ENCODE measurements at regions not wholly inside any gene's neighbourhood (a gene's known extent, or its start where the extent isn't known, plus 50 kb on each side); places are given as distances from the start of the nearest gene placed in this dataset.
A peak's percentile ranks its signal among the peaks of the same experiment; 100 is the strongest.

DNA sequence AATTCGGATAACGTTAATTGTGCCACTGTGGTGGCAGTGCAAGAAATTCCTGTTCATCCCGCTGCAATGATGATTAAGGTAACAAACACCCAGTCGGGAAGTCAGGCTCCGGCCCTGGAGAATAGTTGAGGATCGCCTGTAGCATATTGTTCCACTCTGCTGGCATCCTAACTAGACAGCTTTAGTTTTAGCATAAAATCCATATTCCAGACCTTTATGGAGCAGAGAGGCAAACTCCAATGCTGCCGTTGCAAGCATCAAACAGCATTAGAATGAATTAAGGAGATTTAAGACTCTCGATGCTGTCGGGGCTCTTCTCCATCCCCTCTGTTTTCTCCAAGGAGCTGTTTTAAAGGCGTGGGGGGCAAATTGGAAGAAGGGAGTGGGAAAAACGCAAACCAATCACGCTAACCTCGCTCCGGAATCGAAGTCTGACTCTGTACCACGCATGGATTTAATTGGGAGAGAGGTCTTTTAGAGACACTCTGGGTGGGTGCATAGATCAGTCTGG lies 660.4 kb downstream of the VRK1 start:
- no peak for DNase-seq

DNA sequence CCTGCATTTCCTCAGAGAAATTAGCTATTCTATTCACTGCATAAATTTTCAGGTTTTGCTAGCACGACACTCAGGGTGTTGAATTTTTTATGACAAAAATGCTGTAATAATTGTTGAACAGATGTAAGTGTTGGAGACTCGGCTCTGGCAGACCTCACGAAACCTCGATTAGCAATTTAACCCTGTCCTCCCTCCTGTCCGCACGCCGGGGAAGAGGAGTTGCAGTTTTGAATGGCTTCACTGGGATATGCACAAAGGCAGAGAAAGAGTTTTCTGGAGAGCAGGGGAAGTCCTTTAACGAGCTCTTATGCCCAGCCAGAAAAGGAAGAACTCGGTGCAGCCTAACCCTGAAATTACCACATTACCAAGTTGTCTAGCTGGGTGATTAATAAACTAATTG lies 661.1 kb downstream of the VRK1 start:
- no peak for DNase-seq

DNA sequence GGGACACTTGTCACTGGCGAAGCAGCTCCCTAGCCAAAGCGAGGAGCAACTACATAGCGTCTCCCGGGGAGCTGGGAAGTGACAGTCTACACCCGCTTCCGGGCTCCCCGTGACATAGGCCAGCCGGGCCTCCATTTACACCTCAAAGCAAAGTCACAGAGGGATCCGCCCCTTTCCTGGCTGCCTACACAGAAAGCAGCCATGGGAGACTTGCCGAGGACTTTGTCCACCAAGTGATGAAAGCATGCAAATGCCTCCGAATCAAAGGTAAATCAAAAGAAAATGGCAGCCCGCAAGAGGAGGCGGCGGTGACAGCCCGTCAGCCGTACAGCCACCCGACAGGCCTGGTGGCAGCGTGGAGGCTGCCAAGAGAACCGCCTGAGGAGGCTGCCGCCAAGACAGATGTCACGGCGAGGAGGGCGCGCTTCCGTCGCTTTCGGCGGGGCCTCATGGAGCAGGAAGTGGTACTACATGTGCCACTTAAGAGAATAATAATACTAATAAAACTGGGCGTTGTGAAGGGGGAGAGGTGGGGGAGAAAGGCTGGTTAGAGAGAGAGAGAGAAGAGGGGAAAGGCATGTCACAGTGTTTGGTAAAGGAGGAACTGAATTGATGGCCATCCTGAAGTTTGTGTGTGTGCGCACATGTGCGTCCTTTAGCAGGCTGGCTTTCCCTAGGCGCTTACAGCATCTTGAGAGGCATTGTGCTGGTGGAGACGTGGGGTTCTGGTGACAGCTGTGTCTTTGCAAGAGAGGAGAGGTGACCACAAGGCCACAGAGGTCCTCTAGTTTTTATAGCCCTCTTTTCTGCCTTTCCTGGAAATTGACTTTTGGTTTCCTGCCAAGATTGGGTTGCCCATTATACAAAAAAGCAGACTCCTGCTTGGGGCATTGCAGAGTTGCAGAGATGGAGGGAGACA lies 661.7 kb downstream of the VRK1 start:
- peak; percentile 16 for DNase-seq

DNA sequence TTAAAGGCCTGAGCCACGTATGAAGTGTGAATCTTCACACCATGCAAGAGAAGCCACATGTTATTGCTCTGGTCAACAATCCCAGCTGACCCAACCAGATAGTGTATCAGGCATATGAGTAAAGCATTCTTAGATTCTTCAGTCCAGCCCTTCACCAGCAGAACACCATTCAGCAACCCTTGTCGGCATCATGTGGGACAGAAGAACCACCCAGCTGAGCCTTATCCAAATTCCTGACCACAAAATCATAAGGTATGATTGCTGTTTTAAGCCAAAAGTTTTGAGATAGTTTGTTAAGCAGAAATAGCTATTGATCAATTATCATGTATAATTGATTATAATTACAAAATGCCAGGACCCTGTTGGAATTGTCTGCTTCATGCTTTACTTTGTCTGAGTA lies 664.9 kb downstream of the VRK1 start:
- DNase-seq = no peak

DNA sequence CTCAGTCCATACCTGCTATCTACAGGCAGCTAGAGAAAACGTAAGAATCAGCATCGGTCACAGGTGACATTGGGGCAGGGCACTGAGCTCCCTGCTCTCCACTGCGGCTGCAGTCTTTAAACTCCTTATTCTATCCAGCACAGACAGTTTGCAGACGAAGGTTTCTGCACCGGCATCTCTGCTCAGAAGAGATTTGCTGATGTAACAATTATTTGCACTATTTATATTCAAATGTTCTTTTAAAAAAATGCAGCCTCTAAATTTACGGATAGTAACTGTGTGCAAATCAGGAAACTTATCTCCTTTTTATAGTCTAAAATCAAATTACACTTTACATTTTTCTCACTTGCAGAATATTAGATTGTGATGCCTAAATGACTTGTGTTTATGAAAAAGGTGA lies 671.0 kb downstream of the VRK1 start:
- no peak for DNase-seq

DNA sequence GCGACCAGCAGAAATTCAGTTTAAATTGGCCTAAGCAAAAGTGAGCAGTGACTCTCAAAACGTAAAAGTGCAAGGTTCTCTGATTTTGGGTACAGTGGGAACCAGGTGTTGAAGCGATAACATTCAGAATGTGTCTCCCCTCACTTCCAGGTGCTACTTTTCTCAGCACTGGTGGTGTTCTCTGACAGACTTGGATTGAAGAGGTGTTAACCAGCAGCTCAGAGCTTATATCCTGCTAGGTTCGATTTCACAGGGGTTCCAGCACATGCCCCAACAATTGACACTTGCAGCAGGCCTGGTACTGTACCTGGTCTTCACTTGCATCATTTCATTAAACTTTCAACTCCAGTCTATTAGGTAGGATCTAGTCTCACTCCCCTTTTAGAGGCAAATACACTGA lies 680.2 kb downstream of the VRK1 start:
- no peak for DNase-seq

DNA sequence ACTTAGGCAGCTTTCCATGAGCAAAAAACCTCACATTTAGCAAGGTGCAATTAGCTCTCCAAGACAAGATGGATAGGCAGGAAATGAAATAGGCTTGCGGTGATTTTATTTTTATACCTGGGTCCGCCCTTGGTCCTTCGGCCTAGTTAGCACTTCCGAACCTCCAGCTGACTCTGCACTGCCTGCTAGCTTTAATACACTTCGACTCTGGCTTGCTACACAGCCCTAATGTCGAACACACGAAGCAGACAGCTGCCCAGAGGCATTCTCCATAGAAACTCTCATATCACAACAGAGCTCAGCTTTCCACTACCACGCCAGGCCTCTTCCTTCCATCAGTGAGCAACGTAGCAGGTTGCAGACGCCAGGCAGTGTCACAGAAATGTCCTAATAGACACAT lies 688.0 kb downstream of the VRK1 start:
- no peak for DNase-seq

DNA sequence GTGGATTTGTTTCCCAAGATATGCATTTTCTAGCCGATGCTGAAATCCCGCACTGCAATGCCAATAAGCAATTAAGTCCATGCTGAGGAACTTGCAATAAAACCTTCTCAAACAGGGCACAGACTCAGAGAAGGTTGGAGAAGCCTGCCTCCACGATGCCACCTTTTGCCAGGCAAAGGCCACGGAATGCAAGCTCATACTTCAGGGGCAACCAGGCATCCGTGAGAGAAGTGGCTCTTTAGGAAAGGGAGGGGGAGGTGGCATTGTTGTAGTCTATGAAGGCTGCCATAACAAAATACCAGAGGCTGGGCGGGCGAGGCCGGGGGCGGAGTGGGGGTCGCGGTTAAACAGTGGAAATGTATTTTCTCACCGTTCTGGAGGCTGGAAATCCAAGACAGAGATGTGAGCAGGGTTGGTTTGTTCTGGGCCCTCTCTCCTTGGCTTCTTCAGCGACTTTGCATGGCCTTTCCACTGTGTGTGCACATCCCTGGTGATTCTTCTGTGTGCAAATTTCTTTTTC lies 689.5 kb downstream of the VRK1 start:
- DNase-seq = no peak

DNA sequence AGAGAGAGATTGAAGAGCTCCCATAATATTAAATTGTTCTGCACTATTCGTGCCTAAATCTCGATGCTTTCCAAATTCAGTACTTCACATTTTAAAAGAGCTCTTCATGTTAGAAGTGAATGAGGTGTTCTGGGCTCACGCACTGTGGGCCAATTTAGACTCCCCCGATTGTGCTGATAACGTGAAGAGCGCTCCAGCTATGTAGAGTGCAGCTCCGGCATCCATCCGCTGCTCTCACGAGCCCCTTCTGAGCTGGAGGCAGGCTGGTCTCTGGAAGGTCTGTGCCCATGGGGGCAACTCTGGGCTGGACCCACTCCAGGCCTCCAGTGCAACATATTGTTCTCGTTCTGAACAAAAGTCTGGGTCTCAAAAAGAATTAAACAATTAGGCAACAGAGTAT lies 692.6 kb downstream of the VRK1 start:
- no peak for DNase-seq

DNA sequence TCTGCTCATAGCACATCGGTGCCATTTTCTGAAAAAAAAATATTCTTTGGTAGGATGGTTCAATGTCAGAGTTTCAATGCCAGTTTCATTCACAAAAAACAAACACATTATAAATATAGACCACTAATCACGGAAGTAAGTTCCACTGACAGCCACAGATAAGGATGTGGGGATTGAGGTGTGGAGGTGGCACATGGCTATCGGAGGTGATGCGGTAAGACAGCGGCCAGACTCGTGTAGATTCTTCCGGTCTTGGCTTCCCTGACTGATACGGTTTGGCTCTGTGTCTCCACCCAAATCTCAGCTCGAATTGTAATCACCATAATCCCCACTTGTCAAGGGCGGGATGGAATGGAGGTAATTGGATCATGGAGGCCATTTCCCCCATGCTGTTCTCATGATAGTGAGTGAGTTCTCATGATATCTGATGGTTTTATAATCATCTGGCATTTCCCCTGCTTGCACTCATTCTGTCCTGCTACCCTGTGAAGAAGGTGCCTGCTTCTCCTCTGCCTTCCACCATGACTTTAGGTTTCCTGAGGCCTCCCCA lies 693.4 kb downstream of the VRK1 start:
- no peak for DNase-seq

DNA sequence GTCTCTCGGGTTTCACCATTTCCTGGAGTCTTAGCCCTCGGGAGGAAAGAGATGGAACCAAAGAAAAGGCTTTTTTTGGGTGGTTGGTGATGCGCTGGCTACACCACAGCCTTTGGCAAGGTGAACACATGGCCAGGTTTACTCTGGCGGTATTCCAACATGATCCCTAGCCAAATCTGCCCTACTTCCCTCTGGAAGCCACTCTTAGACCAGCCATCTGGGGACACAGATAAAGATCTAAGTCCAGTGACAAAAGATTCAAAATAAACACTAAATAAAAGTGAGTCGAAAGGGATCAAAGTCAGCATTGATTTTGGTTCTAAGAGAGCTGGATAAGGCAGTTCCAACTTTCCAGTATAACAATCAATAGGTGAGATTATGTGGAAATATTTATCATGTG lies 694.5 kb downstream of the VRK1 start:
- no peak for DNase-seq

DNA sequence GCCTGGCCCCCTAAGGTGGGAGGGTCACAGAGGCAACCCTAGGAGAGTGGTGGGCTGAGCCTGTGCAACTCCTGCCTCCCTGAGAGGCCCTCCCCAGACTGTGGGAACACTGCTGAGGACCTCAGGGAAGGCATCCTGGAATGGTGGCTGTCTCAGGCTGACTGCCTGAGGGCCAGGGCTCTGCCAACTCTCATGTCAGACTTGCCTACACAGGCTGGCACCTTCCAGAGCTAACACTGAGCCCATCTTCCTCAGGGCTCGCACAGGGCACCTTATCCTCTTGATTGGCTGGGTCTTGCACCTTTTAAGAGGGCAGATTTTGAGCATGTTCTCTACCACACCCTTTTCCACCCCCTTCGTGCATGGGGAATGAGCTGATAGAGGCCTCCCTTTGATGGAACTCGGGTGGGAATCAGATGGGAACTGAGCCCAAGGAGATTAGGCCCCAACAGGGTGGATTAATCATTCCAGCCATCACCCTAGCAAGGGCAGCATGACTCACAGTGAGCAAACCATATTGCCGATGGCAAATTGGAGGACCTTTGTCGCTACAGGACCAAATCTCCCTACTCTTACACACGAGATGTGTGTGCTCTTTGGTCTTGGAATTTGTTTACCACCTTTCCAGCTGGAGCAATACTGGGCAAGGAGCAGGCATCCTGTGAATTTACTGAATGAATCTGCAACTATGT lies 702.8 kb downstream of the VRK1 start:
- DNase-seq = no peak

DNA sequence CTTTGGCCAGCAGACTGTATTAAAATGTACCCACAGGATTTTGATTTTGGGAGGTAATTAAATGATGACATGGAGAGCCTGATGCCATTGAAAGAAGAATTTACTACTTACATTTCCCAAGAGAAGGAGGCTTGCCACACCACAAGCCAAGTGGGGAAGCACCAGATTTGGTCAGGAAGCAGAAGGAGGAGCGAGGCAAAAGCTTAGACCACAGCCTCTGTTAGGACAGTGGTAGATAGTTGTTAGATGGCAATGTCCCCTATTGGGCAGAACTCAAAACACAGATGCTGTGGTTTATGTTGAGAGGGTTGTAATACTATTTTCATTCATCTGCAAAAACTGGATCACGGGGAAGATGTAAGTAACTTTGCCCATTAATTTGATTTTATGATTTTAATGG lies 709.4 kb downstream of the VRK1 start:
- DNase-seq = no peak

DNA sequence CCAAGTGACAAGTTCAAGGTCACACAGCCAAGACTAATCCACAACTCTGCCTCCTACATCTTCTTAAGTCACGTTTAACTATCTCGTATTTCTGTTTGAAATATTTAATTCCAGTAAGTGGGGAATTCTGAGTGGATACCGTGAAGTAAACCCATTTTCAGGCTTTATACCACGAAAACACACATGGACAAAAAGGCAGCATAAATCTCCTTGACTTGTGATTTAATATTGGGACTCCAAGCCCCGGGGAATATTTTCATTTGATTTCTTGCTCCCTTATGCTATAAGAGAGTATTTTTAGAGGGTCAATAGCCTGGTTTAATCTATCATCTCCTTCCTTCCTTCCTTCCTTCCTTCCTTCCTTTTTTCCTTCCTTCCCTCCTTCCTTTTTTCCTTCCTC lies 716.7 kb downstream of the VRK1 start:
- no peak for DNase-seq

DNA sequence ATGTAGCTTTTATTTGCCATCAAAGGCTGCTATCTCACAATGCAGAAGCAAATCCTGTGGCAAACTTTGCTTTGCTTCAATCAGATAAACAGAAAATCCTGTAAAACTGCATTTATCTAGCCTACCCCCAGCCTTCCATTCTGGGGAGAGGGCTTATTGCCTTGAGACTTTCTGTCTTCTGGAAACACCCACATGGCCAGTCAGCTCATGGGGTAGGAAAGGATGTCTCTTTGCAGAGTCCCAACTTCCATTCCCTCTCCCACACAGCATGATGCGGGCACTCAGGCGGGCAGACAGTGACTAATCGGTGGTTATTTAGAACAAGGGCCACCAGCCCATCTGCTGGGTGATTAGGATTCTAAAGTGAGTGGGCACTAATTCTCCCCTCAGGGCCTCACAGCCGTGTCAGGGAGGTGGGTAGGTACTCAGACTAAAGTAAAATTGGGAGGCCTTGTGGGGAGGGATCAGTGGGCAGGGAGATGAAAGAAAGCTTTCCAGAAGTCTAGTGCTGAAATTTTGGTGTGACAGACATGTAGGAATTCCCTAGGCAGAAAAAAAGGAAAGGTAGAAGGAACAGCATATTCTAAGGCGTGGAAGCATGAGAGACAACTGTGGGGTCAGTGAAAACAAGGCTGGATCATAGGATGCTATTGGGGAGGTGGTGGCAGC lies 720.5 kb downstream of the VRK1 start:
- no peak for DNase-seq

DNA sequence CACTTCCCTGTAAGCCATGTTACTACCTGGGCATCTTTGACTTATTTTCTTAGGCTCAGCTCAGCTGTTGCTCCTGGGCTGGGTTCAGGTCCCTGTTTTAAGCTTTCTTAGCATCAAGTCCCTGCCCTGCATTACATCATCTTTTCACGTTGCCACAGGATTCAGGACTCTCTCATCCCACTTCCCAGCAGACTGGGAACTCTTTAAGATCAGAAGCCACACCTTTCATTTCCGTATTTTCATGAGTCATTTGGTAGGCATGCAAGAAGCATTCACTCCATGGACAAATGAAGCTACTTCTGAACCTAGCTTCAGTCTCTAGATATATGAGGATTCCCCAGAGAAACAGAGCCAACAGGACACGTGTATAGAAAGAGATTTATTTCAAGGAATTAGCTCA lies 726.8 kb downstream of the VRK1 start:
- DNase-seq = no peak

DNA sequence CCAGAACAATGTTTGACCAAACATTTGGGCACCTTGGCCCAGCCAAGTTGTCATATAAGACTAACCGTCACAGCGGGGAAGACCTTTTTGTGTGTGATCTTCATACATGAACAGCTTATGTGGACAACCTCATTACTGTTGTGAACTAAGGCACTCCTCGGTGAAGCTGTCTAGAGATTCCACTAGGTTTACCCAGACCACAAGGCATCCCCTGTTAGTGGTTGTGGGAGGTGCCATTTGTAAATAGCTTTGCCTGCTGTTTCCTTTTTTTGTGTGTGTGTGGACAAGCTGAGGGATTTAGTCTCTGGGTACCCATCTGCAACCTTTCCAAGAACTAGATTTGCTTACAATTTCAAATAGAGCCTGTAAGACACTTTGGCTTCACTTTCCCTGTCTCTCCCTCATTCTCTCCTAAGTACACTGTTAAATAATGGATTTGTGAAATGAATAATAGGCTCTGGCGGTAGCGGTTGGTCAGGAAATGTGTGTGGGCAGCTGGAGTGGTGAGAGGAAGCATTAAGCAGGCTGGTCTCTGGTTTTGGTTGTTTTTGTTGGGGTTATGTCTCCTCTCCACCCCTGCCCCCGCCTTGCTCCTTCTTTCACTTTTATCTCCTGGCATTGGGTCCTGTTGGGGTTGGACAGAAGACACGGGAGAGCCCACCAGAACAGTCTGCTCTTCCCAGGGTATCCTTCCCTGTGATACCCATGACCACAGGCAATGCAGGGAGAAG lies 727.6 kb downstream of the VRK1 start:
- no peak for DNase-seq

DNA sequence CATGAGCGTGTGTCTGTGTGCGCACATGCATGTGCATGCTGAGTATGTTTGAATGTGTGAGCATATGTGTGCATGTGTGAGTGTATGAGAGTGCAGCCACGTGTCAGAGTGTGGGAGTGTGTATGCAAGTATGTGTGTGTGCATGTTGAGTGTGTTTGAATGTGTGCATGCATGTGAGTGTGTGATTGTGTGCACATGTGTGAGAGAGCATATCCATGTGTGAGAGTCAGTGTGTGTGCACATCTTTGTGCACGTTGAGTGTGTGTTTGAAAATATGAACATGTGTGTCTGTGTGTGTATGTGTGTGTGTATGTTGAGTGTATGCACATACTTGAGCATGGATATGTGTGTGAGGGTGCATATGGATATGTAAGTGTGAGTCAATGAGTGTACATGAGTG lies 730.8 kb downstream of the VRK1 start:
- DNase-seq = no peak

DNA sequence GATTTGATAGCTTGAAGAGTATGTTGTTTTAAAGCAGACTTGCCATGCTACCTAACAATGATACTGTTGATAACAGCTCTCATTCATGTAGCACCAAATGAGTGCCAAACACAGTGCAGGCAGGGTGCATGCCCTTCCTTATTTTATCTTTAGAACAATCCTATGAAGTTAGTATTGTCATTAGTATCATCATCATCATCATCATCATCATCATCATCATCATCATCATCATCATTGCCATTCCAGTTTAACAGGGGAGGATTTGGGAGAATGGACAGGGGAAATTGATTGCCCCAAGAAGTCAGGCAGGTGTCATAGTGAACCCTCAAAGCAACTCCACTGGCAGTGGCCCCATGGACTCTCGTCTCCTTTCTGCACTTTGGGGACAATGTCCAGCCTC lies 734.9 kb downstream of the VRK1 start:
- no peak for DNase-seq

DNA sequence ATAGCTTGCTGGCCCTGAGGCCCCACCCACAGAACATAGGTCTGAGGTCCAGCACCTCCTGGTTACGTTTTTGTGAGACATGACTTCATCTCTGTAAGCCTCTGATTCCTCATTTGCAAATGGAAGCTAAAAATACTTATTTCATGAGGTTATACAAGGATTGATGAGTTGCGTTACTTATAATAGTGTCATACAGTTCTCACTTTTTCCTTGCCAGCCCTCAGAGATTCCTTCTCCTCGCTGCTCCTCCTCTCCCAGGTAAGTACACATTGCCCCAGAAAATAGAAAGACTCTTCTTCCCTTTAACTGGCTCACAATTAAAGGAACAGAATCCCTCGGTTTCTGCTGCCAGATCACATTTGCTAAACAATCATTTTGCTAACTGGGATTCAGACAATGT lies 739.2 kb downstream of the VRK1 start:
- DNase-seq = no peak

DNA sequence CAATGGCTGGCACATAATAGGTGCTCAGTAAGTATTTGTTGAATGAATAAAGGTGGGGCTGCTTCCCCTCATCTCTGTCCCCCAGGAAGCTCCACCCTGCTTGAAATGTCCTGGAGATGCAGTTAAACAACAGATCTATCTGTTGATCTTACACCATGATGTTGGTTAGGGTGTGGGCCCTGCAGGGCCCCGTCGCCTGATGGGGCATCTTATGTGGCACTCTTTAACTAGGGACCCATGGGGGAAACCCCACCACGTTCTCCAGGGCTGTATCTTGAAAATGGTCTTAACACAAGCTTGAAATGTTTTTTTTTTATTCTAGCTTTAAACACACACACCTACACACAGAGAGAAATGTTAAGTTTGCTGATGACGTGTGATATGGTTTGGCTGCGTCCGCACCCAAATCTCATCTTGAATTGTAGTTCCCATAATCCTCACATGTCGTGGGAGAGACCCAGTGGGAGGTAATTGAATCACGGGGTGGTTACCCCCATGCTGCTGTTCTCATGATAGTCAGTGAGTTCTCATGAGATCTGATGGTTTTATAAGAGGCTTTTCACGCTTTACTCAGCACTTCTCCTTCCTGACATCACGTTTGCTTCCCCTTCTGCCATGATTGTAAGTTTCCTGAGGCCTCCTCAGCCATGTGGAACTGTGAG lies 741.7 kb downstream of the VRK1 start:
- DNase-seq = no peak

DNA sequence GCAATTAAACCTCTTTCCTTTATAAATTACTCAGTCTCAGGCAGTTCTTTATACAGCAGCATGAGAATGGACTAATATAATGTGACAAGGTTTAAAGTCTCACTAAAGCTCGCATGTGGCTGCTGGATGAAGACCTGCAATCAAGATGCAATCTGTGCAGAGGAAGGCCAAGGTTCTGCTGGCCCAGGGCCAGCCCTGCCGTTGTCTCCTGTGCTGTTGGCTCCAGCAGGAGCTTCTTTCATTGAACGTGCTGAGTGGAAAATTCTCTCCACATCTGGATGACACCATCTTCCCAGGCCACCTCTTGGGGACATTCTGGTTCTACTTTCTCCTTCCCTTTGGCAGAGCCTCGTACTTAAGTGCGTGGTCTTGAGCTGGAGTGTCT lies 742.2 kb downstream of the VRK1 start:
- DNase-seq = no peak
